GF-D8 (cell line): ENCODE measurements at regions not wholly inside any gene's neighbourhood (a gene's known extent, or its start where the extent isn't known, plus 50 kb on each side); places are given as distances from the start of the nearest gene placed in this dataset.

ENCODE experiments used
- DNase-seq: peaks from one replicate; lab custom pipeline; 2025; lab: John Stamatoyannopoulos, UW

GRCh38 chr20:4512891-4513550 is 173.2 kb upstream of the PRNP start:
- DNase-seq, result no peak

- DNase-seq, result no peak
These were observed 174.5 kb upstream of the PRNP start for GRCh38 chr20:4511776-4512175.

- no peak for DNase-seq
These were observed 176.3 kb upstream of the PRNP start for GRCh38 chr20:4509825-4510522.

GRCh38 chr20:4508773-4509172 is 177.5 kb upstream of the PRNP start:
- no peak for DNase-seq

- no peak for DNase-seq
These were observed 179.0 kb upstream of the PRNP start for GRCh38 chr20:4507288-4507719.

GRCh38 chr20:4504814-4505213 is 181.4 kb upstream of the PRNP start:
- DNase-seq, result no peak

GRCh38 chr20:4502756-4503155 is 183.5 kb upstream of the PRNP start:
- DNase-seq, result no peak

- DNase-seq, result no peak
These were observed 192.9 kb upstream of the PRNP start for GRCh38 chr20:4493386-4493785.

GRCh38 chr20:4491643-4492042 is 194.6 kb upstream of the PRNP start:
- no peak for DNase-seq

GRCh38 chr20:4490606-4491280 is 195.5 kb upstream of the PRNP start:
- no peak for DNase-seq

GRCh38 chr20:4490045-4490444 is 196.2 kb upstream of the PRNP start:
- DNase-seq, result no peak

- no peak for DNase-seq
These were observed 197.6 kb upstream of the PRNP start for GRCh38 chr20:4488407-4489339.

GRCh38 chr20:4484379-4484997 is 201.8 kb upstream of the PRNP start:
- DNase-seq, result no peak

GRCh38 chr20:4483961-4484360 is 202.3 kb upstream of the PRNP start:
- DNase-seq, result no peak

GRCh38 chr20:4483486-4483885 is 202.8 kb upstream of the PRNP start:
- DNase-seq, result no peak

- no peak for DNase-seq
These were observed 206.2 kb upstream of the PRNP start for GRCh38 chr20:4480104-4480503.

GRCh38 chr20:4476903-4477500 is 209.3 kb upstream of the PRNP start:
- no peak for DNase-seq

- DNase-seq, result no peak
These were observed 213.3 kb upstream of the PRNP start for GRCh38 chr20:4472906-4473305.

GRCh38 chr20:4471221-4471620 is 215.0 kb upstream of the PRNP start:
- DNase-seq, result no peak

GRCh38 chr20:4470375-4470774 is 215.9 kb upstream of the PRNP start:
- DNase-seq, result no peak

GRCh38 chr20:4469910-4470309 is 216.3 kb upstream of the PRNP start:
- no peak for DNase-seq
